Neural cell (in vitro differentiated cells): ENCODE measurements at regions not wholly inside any gene's neighbourhood (a gene's known extent, or its start where the extent isn't known, plus 50 kb on each side); places are given as distances from the start of the nearest gene placed in this dataset.
A peak's percentile ranks its signal among the peaks of the same experiment; 100 is the strongest.

ENCODE experiments used
- H2AFZ ChIP-seq: fragments of 200-600, 300-800 bp; sonication (generic), shearing (Covaris generic); 2 replicates; pipeline ENCODE4 v1.6.0; 2014; ENCODE audit warnings: low read depth, mild to moderate bottlenecking, antibody characterized with exemption, low read length, moderate library complexity
- H3F3A ChIP-seq: fragments of 200-600 bp; shearing (Covaris generic); 2 replicates; pipeline ENCODE4 v1.6.1; 2016; ENCODE audit warnings: mild to moderate bottlenecking, moderate library complexity, mixed read lengths, antibody characterized with exemption, low read length; ENCODE audit not compliant: insufficient read depth, poor library complexity, severe bottlenecking
- H3K27ac ChIP-seq: fragments of 200-600, 300-800 bp; sonication (generic), shearing (Covaris generic); 2 replicates; pipeline ENCODE4 v1.5.1; 2014; ENCODE audit warnings: mild to moderate bottlenecking, low read length, moderate library complexity
- H3K27me3 ChIP-seq: fragments of 300-800, 200-600 bp; sonication (generic), shearing (Covaris generic); 2 replicates; pipeline ENCODE4 v1.6.0; 2014; ENCODE audit warnings: mild to moderate bottlenecking, low read depth, low read length, moderate library complexity; ENCODE audit not compliant: insufficient read depth
- H3K36me3 ChIP-seq: fragments of 300-800, 200-600 bp; sonication (generic), shearing (Covaris generic); 2 replicates; pipeline ENCODE4 v1.5.1; 2014; ENCODE audit warnings: mild to moderate bottlenecking, antibody characterized with exemption, low read length, moderate library complexity; ENCODE audit not compliant: insufficient read depth
- H3K4me2 ChIP-seq: fragments of 300-800, 200-600 bp; sonication (generic), shearing (Covaris generic); 2 replicates; pipeline ENCODE4 v1.6.0; 2014; ENCODE audit warnings: mild to moderate bottlenecking, low read length
- H3K4me3 ChIP-seq: fragments of 300-800, 200-600 bp; sonication (generic), shearing (Covaris generic); 2 replicates; pipeline ENCODE4 v1.5.1; 2014; ENCODE audit warnings: mild to moderate bottlenecking, low read length, moderate library complexity
- H3K79me2 ChIP-seq: fragments of 200-600 bp; shearing (Covaris generic); replicated peaks from 2 replicates; pipeline ENCODE4 v1.6.0; 2014; ENCODE audit warnings: mild to moderate bottlenecking, low read length, moderate library complexity; ENCODE audit not compliant: insufficient read depth
- H3K9ac ChIP-seq: fragments of 300-800, 200-600 bp; sonication (generic), shearing (Covaris generic); 2 replicates; pipeline ENCODE4 v1.6.1; 2016; ENCODE audit warnings: mild to moderate bottlenecking, low read length, mixed read lengths
- H3K9me2 ChIP-seq: fragments of 200-600 bp; shearing (Covaris generic); 2 replicates; pipeline ENCODE4 v1.6.1; 2016; ENCODE audit warnings: mild to moderate bottlenecking, low read length, mixed read lengths; ENCODE audit not compliant: insufficient read depth
- H3K9me3 ChIP-seq: fragments of 200-600, 300-800 bp; sonication (generic), shearing (Covaris generic); 2 replicates; pipeline ENCODE4 v1.6.1; 2016; ENCODE audit warnings: mild to moderate bottlenecking, mixed run types, low read length, moderate library complexity, mixed read lengths
- H4K20me1 ChIP-seq: fragments of 200-600 bp; shearing (Covaris generic); 2 replicates; pipeline ENCODE4 v1.6.1; 2016; ENCODE audit warnings: mild to moderate bottlenecking, mixed run types; ENCODE audit not compliant: insufficient read depth
- EP300 ChIP-seq: fragments of 450-650 bp; conservative IDR thresholded peaks from 2 replicates; pipeline ENCODE4 v1.6.1; 2014; ENCODE audit warnings: antibody characterized with exemption, mild to moderate bottlenecking, moderate library complexity; ENCODE audit not compliant: poor library complexity, severe bottlenecking
- EZH2 ChIP-seq: fragments of 200-600, 300-800 bp; shearing (Covaris generic), sonication (generic); IDR thresholded peaks from 2 replicates; pipeline ENCODE4 v1.6.1; 2014; ENCODE audit warnings: antibody characterized with exemption, low read length, borderline replicate concordance, mild to moderate bottlenecking; ENCODE audit not compliant: insufficient read depth, poor library complexity, severe bottlenecking
- MXI1 ChIP-seq: fragments of 450-650 bp; conservative IDR thresholded peaks from 2 replicates; pipeline ENCODE4 v1.6.1; 2014; ENCODE audit warnings: antibody characterized with exemption, mild to moderate bottlenecking; ENCODE audit not compliant: poor library complexity, severe bottlenecking
- POLR2AphosphoS5 ChIP-seq: IDR thresholded peaks from 2 replicates; pipeline ENCODE4 v1.6.1; 2012
- RAD21 ChIP-seq: fragments of 450-650 bp; conservative IDR thresholded peaks from 2 replicates; pipeline ENCODE4 v1.6.1; 2014; ENCODE audit warnings: antibody characterized with exemption, mild to moderate bottlenecking, moderate library complexity
- SMC3 ChIP-seq: fragments of 450-650 bp; conservative IDR thresholded peaks from 2 replicates; pipeline ENCODE4 v1.6.1; 2014; ENCODE audit warnings: antibody characterized with exemption, mild to moderate bottlenecking, moderate library complexity; ENCODE audit not compliant: poor library complexity
- TAF1 ChIP-seq: IDR thresholded peaks from 2 replicates; pipeline ENCODE4 v1.6.1; 2012; ENCODE audit warnings: low read depth
- TF ChIP-seq, protein P1 (sequence below): fragments of 450-650 bp; IDR thresholded peaks from 2 replicates; pipeline ENCODE4 v1.5.1; 2014; ENCODE audit warnings: antibody characterized with exemption, mild to moderate bottlenecking, moderate library complexity; ENCODE audit not compliant: poor library complexity, severe bottlenecking
- TF ChIP-seq, protein P2 (sequence below): IDR thresholded peaks from 2 replicates; pipeline ENCODE4 v1.6.1; 2012; ENCODE audit warnings: borderline replicate concordance

GRCh38 chr17:33534087-33534486 is 241.0 kb upstream of the ASIC2 start:
- no peaks in the 10 kb centered on the region for H3K36me3 ChIP-seq
- peak overlapping the region; percentile 80 for H3K27ac ChIP-seq
- no peaks in the 10 kb centered on the region for H3K9me2 ChIP-seq
- H2AFZ ChIP-seq: no peak overlapping the region
- peak overlapping the region; percentile 32 for H3K4me3 ChIP-seq
- H3K4me2 ChIP-seq: peak overlapping the region; percentile 49
- TF ChIP-seq SMC3 (peak; percentile 25), POLR2AphosphoS5 (peak; percentile 73), RAD21 (peak; percentile 33), EP300 (peak; percentile 90), MXI1 (no peak), EZH2 (no peak), TAF1 (no peak)
- TF ChIP-seq, protein P1, sequence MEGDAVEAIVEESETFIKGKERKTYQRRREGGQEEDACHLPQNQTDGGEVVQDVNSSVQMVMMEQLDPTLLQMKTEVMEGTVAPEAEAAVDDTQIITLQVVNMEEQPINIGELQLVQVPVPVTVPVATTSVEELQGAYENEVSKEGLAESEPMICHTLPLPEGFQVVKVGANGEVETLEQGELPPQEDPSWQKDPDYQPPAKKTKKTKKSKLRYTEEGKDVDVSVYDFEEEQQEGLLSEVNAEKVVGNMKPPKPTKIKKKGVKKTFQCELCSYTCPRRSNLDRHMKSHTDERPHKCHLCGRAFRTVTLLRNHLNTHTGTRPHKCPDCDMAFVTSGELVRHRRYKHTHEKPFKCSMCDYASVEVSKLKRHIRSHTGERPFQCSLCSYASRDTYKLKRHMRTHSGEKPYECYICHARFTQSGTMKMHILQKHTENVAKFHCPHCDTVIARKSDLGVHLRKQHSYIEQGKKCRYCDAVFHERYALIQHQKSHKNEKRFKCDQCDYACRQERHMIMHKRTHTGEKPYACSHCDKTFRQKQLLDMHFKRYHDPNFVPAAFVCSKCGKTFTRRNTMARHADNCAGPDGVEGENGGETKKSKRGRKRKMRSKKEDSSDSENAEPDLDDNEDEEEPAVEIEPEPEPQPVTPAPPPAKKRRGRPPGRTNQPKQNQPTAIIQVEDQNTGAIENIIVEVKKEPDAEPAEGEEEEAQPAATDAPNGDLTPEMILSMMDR: no peak
- TF ChIP-seq, protein P2, sequence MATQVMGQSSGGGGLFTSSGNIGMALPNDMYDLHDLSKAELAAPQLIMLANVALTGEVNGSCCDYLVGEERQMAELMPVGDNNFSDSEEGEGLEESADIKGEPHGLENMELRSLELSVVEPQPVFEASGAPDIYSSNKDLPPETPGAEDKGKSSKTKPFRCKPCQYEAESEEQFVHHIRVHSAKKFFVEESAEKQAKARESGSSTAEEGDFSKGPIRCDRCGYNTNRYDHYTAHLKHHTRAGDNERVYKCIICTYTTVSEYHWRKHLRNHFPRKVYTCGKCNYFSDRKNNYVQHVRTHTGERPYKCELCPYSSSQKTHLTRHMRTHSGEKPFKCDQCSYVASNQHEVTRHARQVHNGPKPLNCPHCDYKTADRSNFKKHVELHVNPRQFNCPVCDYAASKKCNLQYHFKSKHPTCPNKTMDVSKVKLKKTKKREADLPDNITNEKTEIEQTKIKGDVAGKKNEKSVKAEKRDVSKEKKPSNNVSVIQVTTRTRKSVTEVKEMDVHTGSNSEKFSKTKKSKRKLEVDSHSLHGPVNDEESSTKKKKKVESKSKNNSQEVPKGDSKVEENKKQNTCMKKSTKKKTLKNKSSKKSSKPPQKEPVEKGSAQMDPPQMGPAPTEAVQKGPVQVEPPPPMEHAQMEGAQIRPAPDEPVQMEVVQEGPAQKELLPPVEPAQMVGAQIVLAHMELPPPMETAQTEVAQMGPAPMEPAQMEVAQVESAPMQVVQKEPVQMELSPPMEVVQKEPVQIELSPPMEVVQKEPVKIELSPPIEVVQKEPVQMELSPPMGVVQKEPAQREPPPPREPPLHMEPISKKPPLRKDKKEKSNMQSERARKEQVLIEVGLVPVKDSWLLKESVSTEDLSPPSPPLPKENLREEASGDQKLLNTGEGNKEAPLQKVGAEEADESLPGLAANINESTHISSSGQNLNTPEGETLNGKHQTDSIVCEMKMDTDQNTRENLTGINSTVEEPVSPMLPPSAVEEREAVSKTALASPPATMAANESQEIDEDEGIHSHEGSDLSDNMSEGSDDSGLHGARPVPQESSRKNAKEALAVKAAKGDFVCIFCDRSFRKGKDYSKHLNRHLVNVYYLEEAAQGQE: peak; percentile 15
- H3K79me2 ChIP-seq: no peaks in the 10 kb centered on the region
- peak overlapping the region; percentile 45 for H3K9ac ChIP-seq
- H3F3A ChIP-seq: no peaks in the 10 kb centered on the region
- no peaks in the 10 kb centered on the region for H3K27me3 ChIP-seq
- H3K9me3 ChIP-seq: no peaks in the 10 kb centered on the region
- H4K20me1 ChIP-seq: no peaks in the 10 kb centered on the region

DNA sequence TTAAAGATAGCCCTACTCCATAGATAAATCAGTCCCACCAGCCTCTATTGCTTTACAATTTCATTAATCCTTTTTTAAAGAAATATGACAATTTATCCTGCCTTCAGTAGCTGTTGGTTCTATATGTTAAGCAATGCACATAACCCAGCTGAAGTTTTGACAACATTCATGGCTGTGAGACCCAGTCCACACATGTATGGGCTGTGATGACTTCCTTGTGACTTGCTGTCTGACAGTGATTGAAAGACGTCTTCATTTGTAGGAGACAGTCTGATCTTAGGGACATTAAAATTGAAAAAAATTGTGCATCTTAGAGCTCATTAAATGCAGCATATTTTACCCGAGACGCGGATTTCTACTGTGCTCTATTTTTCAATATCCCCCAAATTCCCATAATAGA is 252.0 kb upstream of the ASIC2 start:
- H3K79me2 ChIP-seq: no peaks in the 10 kb centered on the region
- H3K4me3 ChIP-seq: no peak overlapping the region
- H3K4me2 ChIP-seq: no peak overlapping the region
- TF ChIP-seq EZH2 (no peak), TAF1 (no peak), SMC3 (no peak), POLR2AphosphoS5 (peak; percentile 53), RAD21 (no peak)
- TF ChIP-seq, protein P2: no peak
- H3F3A ChIP-seq: no peaks in the 10 kb centered on the region
- no peak overlapping the region for H3K9ac ChIP-seq
- no peaks in the 10 kb centered on the region for H3K9me2 ChIP-seq
- H3K36me3 ChIP-seq: no peaks in the 10 kb centered on the region
- H3K27ac ChIP-seq: no peak overlapping the region
- H3K27me3 ChIP-seq: no peaks in the 10 kb centered on the region
- H2AFZ ChIP-seq: no peak overlapping the region
- H4K20me1 ChIP-seq: no peaks in the 10 kb centered on the region
- no peaks in the 10 kb centered on the region for H3K9me3 ChIP-seq
